Neuronal stem cell (in vitro differentiated cells): ENCODE measurements at regions not wholly inside any gene's neighbourhood (a gene's known extent, or its start where the extent isn't known, plus 50 kb on each side); places are given as distances from the start of the nearest gene placed in this dataset.

Experiments
- DNase-seq: peaks from one replicate; pipeline ENCODE4 v3.0.0-alpha.2; 2013; ENCODE audit warnings: low spot score
- H2AFZ ChIP-seq: one replicate; pipeline ENCODE4 v1.6.1; 2013; ENCODE audit warnings: mild to moderate bottlenecking, low read length, inconsistent platforms
- H2AK5ac ChIP-seq: 2 replicates; pipeline ENCODE4 v1.6.1; 2013; ENCODE audit warnings: low read depth, mild to moderate bottlenecking, inconsistent platforms, low read length, moderate library complexity, mixed read lengths
- H2BK120ac ChIP-seq: 2 replicates; pipeline ENCODE4 v1.6.1; 2013; ENCODE audit warnings: low read depth, mild to moderate bottlenecking, inconsistent platforms, low read length, moderate library complexity, mixed read lengths
- H2BK12ac ChIP-seq: one replicate; pipeline ENCODE4 v1.6.1; 2013; ENCODE audit warnings: low read length, inconsistent platforms
- H2BK15ac ChIP-seq: 2 replicates; pipeline ENCODE4 v1.6.1; 2013; ENCODE audit warnings: mild to moderate bottlenecking, low read length, inconsistent platforms, mixed read lengths
- H2BK5ac ChIP-seq: one replicate; pipeline ENCODE4 v1.6.1; 2013; ENCODE audit warnings: inconsistent platforms, mild to moderate bottlenecking, low read length, moderate library complexity
- H3K14ac ChIP-seq: one replicate; pipeline ENCODE4 v1.6.1; 2013; ENCODE audit warnings: low read length, inconsistent platforms
- H3K18ac ChIP-seq: 2 replicates; pipeline ENCODE4 v1.6.1; 2013; ENCODE audit warnings: low read length, inconsistent platforms
- H3K23ac ChIP-seq: 2 replicates; pipeline ENCODE4 v1.6.1; 2013; ENCODE audit warnings: low read depth, mild to moderate bottlenecking, mixed read lengths, low read length, inconsistent platforms; ENCODE audit not compliant: poor library complexity
- H3K27ac ChIP-seq: replicated peaks from 3 replicates; pipeline ENCODE4 v1.5.1; 2013; ENCODE audit warnings: low read length, inconsistent platforms
- H3K27me3 ChIP-seq, 3 experiments: 2 replicates each; pipeline ENCODE4 v1.6.1; 2013; ENCODE audit warnings: low read length in 3 of 3, mild to moderate bottlenecking in 2 of 3, inconsistent platforms in 1 of 3, low read depth in 1 of 3, mixed read lengths in 1 of 3, moderate library complexity in 1 of 3; ENCODE audit not compliant: control insufficient read depth in 3 of 3, insufficient read depth in 3 of 3
- H3K36me3 ChIP-seq, 2 donors: replicated peaks in 1 of 2; 2 replicates each; pipeline ENCODE4 v1.6.1; 2013; ENCODE audit warnings: low read length in 2 of 2; ENCODE audit not compliant: control insufficient read depth in 2 of 2, insufficient read depth in 2 of 2
- H3K4ac ChIP-seq: 2 replicates; pipeline ENCODE4 v1.6.1; 2013; ENCODE audit warnings: inconsistent platforms, mild to moderate bottlenecking, low read length, moderate library complexity
- H3K4me1 ChIP-seq, 2 donors: 1 replicate in 1 of 2; 2 replicates in 1 of 2; pipeline ENCODE4 v1.6.1; 2013; ENCODE audit warnings: low read length in 2 of 2, low read depth in 1 of 2; ENCODE audit not compliant: control insufficient read depth in 2 of 2, insufficient read depth in 1 of 2
- H3K4me2 ChIP-seq: one replicate; pipeline ENCODE4 v1.6.1; 2013; ENCODE audit warnings: mild to moderate bottlenecking, low read length, inconsistent platforms; ENCODE audit not compliant: insufficient read depth, poor library complexity, severe bottlenecking
- H3K4me3 ChIP-seq, 2 donors: 2 replicates each; pipeline ENCODE4 v1.5.1; 2013; ENCODE audit warnings: low read length in 2 of 2, mild to moderate bottlenecking in 2 of 2, inconsistent platforms in 1 of 2, moderate library complexity in 1 of 2
- H3K79me1 ChIP-seq: one replicate; pipeline ENCODE4 v1.6.1; 2013; ENCODE audit warnings: low read depth, mild to moderate bottlenecking, inconsistent platforms, low read length, moderate library complexity
- H3K9ac ChIP-seq: one replicate; pipeline ENCODE4 v1.6.1; 2013; ENCODE audit warnings: mild to moderate bottlenecking, low read depth, low read length, inconsistent platforms; ENCODE audit not compliant: poor library complexity
- H3K9me3 ChIP-seq, 2 donors: replicated peaks in 1 of 2; 2 replicates each; pipeline versions ENCODE3 to v1.6.1; 2013; ENCODE audit warnings: low read length in 2 of 2, mild to moderate bottlenecking in 2 of 2, inconsistent platforms in 1 of 2, low read depth in 1 of 2, mixed read lengths in 1 of 2, moderate library complexity in 1 of 2; ENCODE audit not compliant: control insufficient read depth in 2 of 2, insufficient read depth in 1 of 2
- H4K8ac ChIP-seq: one replicate; pipeline ENCODE4 v1.6.1; 2013; ENCODE audit warnings: low read depth, mild to moderate bottlenecking, inconsistent platforms, low read length, moderate library complexity
- H4K91ac ChIP-seq: one replicate; pipeline ENCODE4 v1.6.1; 2013; ENCODE audit warnings: low read length, low read depth, mild to moderate bottlenecking, inconsistent platforms; ENCODE audit not compliant: poor library complexity
- WGBS, 2 donors: extraction: QIAGEN DNeasy Blood & Tissue Kit; methylation state at CpG; one replicate each; pipeline ENCODE4 v1.1.7; 2013; ENCODE audit warnings: missing lambda C conversion rate in 2 of 2, mixed read lengths in 1 of 2; ENCODE audit not compliant: insufficient read length in 2 of 2, insufficient replicate concordance in 1 of 2; ENCODE audit errors: extremely low coverage in 2 of 2; 5-methylcytosine and 5-hydroxymethylcytosine counted together

GRCh38 chr4:66681962-66682361, 863.3 kb downstream of the CENPC start:
- Histone ChIP-seq H3K4me3 (no peak overlapping the region), H4K8ac (no peak overlapping the region), H3K4ac (no peak overlapping the region), H2AFZ (no peak overlapping the region), H2BK120ac (no peak overlapping the region), H2AK5ac (no peak overlapping the region), H3K9me3 (no peaks in the 10 kb centered on the region), H3K23ac (no peak overlapping the region), H3K79me1 (no peaks in the 10 kb centered on the region), H2BK5ac (no peak overlapping the region), H3K4me2 (no peak overlapping the region), H2BK12ac (no peak overlapping the region), H3K18ac (no peak overlapping the region), H4K91ac (no peak overlapping the region), H2BK15ac (no peak overlapping the region), H3K36me3 (no peaks in the 10 kb centered on the region), H3K27me3 (no peaks in the 10 kb centered on the region), H3K4me1 (no peaks in the 10 kb centered on the region), H3K14ac (no peak overlapping the region), H3K9ac (no peak overlapping the region), H3K27ac (no peak overlapping the region)
- DNase-seq = no peak

- Histone ChIP-seq H3K27ac (no peak overlapping the region), H2BK120ac (no peak overlapping the region), H3K14ac (no peak overlapping the region), H4K8ac (no peak overlapping the region), H2BK12ac (no peak overlapping the region), H3K79me1 (no peaks in the 10 kb centered on the region), H3K9ac (no peak overlapping the region), H3K18ac (no peak overlapping the region), H3K23ac (no peak overlapping the region), H3K4ac (no peak overlapping the region), H4K91ac (no peak overlapping the region), H3K36me3 (no peaks in the 10 kb centered on the region), H2BK15ac (no peak overlapping the region), H3K4me1 (no peaks in the 10 kb centered on the region), H2BK5ac (no peak overlapping the region), H3K4me3 (no peak overlapping the region), H3K27me3 (no peaks in the 10 kb centered on the region), H3K4me2 (no peak overlapping the region), H2AK5ac (no peak overlapping the region), H2AFZ (no peak overlapping the region), H3K9me3 (no peaks in the 10 kb centered on the region)
- no peak for DNase-seq
- WGBS, 2 donors = no CpG with 5 or more reads among the region's 1 CpG
These were observed 878.1 kb downstream of the CENPC start for GRCh38 chr4:66667249-66667648.

- Histone ChIP-seq H2BK5ac (no peak overlapping the region), H3K9ac (no peak overlapping the region), H2BK12ac (no peak overlapping the region), H3K4ac (no peak overlapping the region), H3K9me3 (no peaks in the 10 kb centered on the region), H2BK120ac (no peak overlapping the region), H3K27me3 (no peaks in the 10 kb centered on the region), H3K23ac (no peak overlapping the region), H3K4me1 (no peaks in the 10 kb centered on the region), H3K4me3 (no peak overlapping the region), H2BK15ac (no peak overlapping the region), H3K36me3 (no peaks in the 10 kb centered on the region), H4K8ac (no peak overlapping the region), H2AK5ac (no peak overlapping the region), H3K4me2 (no peak overlapping the region), H3K27ac (no peak overlapping the region), H2AFZ (no peak overlapping the region), H3K18ac (no peak overlapping the region), H3K79me1 (no peaks in the 10 kb centered on the region), H4K91ac (no peak overlapping the region), H3K14ac (no peak overlapping the region)
- DNase-seq = no peak
- WGBS, 2 donors = no CpG with 5 or more reads among the region's 3 CpGs
These were observed 882.7 kb downstream of the CENPC start for GRCh38 chr4:66662620-66663019.

GRCh38 chr4:66658809-66659208, 886.5 kb downstream of the CENPC start:
- H2BK15ac ChIP-seq = no peak overlapping the region
- H3K27me3 ChIP-seq = no peaks in the 10 kb centered on the region
- no peak overlapping the region for H2BK12ac ChIP-seq
- no peak for DNase-seq
- H4K91ac ChIP-seq = no peak overlapping the region
- H2BK120ac ChIP-seq = no peak overlapping the region
- H4K8ac ChIP-seq = no peak overlapping the region
- no peak overlapping the region for H3K4me2 ChIP-seq
- no peak overlapping the region for H3K18ac ChIP-seq
- no peak overlapping the region for H3K27ac ChIP-seq
- H3K23ac ChIP-seq = no peak overlapping the region
- H3K4me3 ChIP-seq = no peak overlapping the region
- no peak overlapping the region for H2AK5ac ChIP-seq
- no peak overlapping the region for H3K14ac ChIP-seq
- H2AFZ ChIP-seq = no peak overlapping the region
- H3K4ac ChIP-seq = no peak overlapping the region
- H3K79me1 ChIP-seq = no peaks in the 10 kb centered on the region
- WGBS, 2 donors = no CpG with 5 or more reads among the region's 2 CpGs
- H3K4me1 ChIP-seq = no peaks in the 10 kb centered on the region
- H3K36me3 ChIP-seq = no peaks in the 10 kb centered on the region
- H3K9me3 ChIP-seq = no peaks in the 10 kb centered on the region
- no peak overlapping the region for H2BK5ac ChIP-seq
- no peak overlapping the region for H3K9ac ChIP-seq
